ENCODE measurements at regions not wholly inside any gene's neighbourhood (a gene's known extent, or its start where the extent isn't known, plus 50 kb on each side); places are given as distances from the start of the nearest gene placed in this dataset.

- no peak overlapping the region for H3K27ac Mint-ChIP-seq
- ChIA-PET CTCF (no interaction called here), POLR2A (no interaction called here)
- H3K4me1 Mint-ChIP-seq, result no peaks in the 10 kb centered on the region
- no peak for ATAC-seq
- H3K27me3 Mint-ChIP-seq (ENCODE audit: low read depth), result no peaks in the 10 kb centered on the region; the same call in 1 of the 2 replicates
- no peak for DNase-seq (ENCODE audit: low spot score)
- peaks cover 9% of the 10 kb centered on the region; the same call in 1 of the 2 replicates for H3K36me3 Mint-ChIP-seq
- TF ChIP-seq ZBTB21 (CRISPR knock-in tag; IDR thresholded peaks at IDR 0.05; ENCODE audit: borderline replicate concordance), result no peak
- no peak for TF ChIP-seq E2F5 (CRISPR knock-in tag; IDR thresholded peaks at IDR 0.05)
- H3K4me3 Mint-ChIP-seq, result no peak overlapping the region
- peaks cover 45% of the 10 kb centered on the region for H3K9me3 Mint-ChIP-seq
These were observed 369.8 kb upstream of the SMIM30 start for GRCh38 chr7:113487925-113488731.

- no peaks in the 10 kb centered on the region for H3K4me1 Mint-ChIP-seq
- ATAC-seq (no peak), DNase-seq (ENCODE audit: low spot score) (no peak)
- no peak overlapping the region for H3K4me3 Mint-ChIP-seq
- H3K27me3 Mint-ChIP-seq (ENCODE audit: low read depth), result no peaks in the 10 kb centered on the region; the same call in 1 of the 2 replicates
- ChIA-PET CTCF (no interaction called here), POLR2A (no interaction called here)
- H3K9me3 Mint-ChIP-seq, result peaks cover 57% of the 10 kb centered on the region
- peaks cover 9% of the 10 kb centered on the region; the same call in 1 of the 2 replicates for H3K36me3 Mint-ChIP-seq
- TF ChIP-seq ATF2 (CRISPR knock-in tag; IDR thresholded peaks at IDR 0.05; ENCODE audit: borderline replicate concordance, low read depth) (no peak), ATF1 (CRISPR knock-in tag; IDR thresholded peaks at IDR 0.05) (no peak), E2F4 (CRISPR knock-in tag; IDR thresholded peaks at IDR 0.05; ENCODE audit: borderline replicate concordance, low read depth) (no peak), CREM (CRISPR knock-in tag; IDR thresholded peaks at IDR 0.05) (no peak), PREB (CRISPR knock-in tag; IDR thresholded peaks at IDR 0.05; ENCODE audit: borderline replicate concordance) (no peak), ZNF263 (CRISPR knock-in tag; IDR thresholded peaks at IDR 0.05; ENCODE audit: low read depth) (no peak), SMAD4 (CRISPR knock-in tag; IDR thresholded peaks at IDR 0.05) (no peak), STAT6 (CRISPR knock-in tag; conservative IDR thresholded peaks at IDR 0.05; ENCODE audit: low read depth) (no peak), NR3C1 (CRISPR knock-in tag; conservative IDR thresholded peaks at IDR 0.05; ENCODE audit: low read depth) (no peak), NFATC4 (CRISPR knock-in tag; IDR thresholded peaks at IDR 0.05) (no peak), JAZF1 (CRISPR knock-in tag; IDR thresholded peaks at IDR 0.05) (no peak), NR1H2 (CRISPR knock-in tag; IDR thresholded peaks at IDR 0.05) (no peak), IRF2 (CRISPR knock-in tag; IDR thresholded peaks at IDR 0.05; ENCODE audit: borderline replicate concordance, low read depth) (no peak), ZNF671 (CRISPR knock-in tag; IDR thresholded peaks at IDR 0.05) (no peak), MLX (CRISPR knock-in tag; IDR thresholded peaks at IDR 0.05) (no peak), EMX1 (CRISPR knock-in tag; IDR thresholded peaks at IDR 0.05) (no peak), ERG (CRISPR knock-in tag; IDR thresholded peaks at IDR 0.05) (no peak)
- H3K27ac Mint-ChIP-seq, result no peak overlapping the region
These were observed 368.2 kb upstream of the SMIM30 start for GRCh38 chr7:113486548-113486947.

Measured in WTC11 (cell line).